Progenitor cell of endocrine pancreas (in vitro differentiated cells): ENCODE measurements at regions not wholly inside any gene's neighbourhood (a gene's known extent, or its start where the extent isn't known, plus 50 kb on each side); places are given as distances from the start of the nearest gene placed in this dataset.

Source experiments
- DNase-seq: peaks from one replicate; pipeline ENCODE4 v3.0.0; 2021; ENCODE audit warnings: low spot score; ENCODE audit not compliant: unreplicated experiment
- H3K27ac Mint-ChIP-seq: 2 replicates; pipeline ENCODE4 v1.8.0; 2021; ENCODE audit warnings: mild to moderate bottlenecking, moderate library complexity, mixed read lengths
- H3K27me3 Mint-ChIP-seq: 2 replicates; pipeline ENCODE4 v1.8.0; 2021; ENCODE audit warnings: mixed read lengths
- H3K36me3 Mint-ChIP-seq: 2 replicates; pipeline ENCODE4 v1.8.0; 2022; ENCODE audit warnings: mixed read lengths; ENCODE audit not compliant: insufficient read depth
- H3K4me1 Mint-ChIP-seq: 2 replicates; pipeline ENCODE4 v1.8.0; 2021; ENCODE audit warnings: low read depth, mixed read lengths
- H3K4me3 Mint-ChIP-seq: 2 replicates; pipeline ENCODE4 v1.8.0; 2021; ENCODE audit warnings: low read depth, mild to moderate bottlenecking, moderate library complexity, mixed read lengths
- H3K9me3 Mint-ChIP-seq: 2 replicates; pipeline ENCODE4 v1.8.0; 2021; ENCODE audit warnings: low read depth, mixed read lengths
- TF ChIP-seq, protein P1 (sequence below): fragments of 200-600 bp; sonication (generic); IDR thresholded peaks from one replicate; pipeline ENCODE4 v1.5.0; 2021; ENCODE audit warnings: antibody characterized with exemption, mild to moderate bottlenecking; ENCODE audit not compliant: unreplicated experiment

DNA sequence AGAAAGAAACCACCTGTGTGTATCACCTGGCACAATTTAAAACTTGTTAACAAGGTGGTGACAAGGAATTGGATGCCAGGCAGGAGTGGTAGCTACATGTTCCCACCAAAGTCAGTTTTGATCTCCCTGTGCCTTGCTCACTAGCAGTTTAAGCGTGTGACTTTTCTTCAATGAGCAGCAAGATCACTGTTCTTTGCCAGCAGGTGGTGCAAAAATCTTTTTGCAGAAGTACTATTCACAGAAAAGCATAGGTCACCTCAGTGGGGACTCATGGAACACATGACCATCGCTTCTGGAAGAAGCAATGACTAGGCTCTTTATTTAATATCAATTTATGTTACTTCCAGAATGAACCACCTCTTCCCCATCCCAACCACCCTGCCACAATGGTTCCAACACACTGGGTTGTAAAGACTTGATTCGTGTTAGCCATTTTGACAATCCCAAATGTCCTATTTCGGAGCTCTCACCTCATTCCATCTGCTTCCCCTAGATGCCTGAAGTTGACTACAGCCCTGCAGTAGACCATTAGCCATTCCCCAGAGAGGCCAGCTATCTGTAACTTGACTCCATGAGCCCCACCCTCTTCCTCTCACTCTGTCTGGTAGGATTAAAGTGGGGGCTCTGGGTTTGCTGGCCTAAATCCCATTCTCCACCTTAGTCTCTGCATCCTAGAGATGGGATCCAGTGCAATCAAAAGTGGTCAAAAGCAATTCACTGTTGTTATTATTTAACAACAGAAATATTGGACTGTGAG, 59.1 kb upstream of the TNFRSF19 start:
- DNase-seq: no peak
- TF ChIP-seq, protein P1, sequence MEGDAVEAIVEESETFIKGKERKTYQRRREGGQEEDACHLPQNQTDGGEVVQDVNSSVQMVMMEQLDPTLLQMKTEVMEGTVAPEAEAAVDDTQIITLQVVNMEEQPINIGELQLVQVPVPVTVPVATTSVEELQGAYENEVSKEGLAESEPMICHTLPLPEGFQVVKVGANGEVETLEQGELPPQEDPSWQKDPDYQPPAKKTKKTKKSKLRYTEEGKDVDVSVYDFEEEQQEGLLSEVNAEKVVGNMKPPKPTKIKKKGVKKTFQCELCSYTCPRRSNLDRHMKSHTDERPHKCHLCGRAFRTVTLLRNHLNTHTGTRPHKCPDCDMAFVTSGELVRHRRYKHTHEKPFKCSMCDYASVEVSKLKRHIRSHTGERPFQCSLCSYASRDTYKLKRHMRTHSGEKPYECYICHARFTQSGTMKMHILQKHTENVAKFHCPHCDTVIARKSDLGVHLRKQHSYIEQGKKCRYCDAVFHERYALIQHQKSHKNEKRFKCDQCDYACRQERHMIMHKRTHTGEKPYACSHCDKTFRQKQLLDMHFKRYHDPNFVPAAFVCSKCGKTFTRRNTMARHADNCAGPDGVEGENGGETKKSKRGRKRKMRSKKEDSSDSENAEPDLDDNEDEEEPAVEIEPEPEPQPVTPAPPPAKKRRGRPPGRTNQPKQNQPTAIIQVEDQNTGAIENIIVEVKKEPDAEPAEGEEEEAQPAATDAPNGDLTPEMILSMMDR: peak; percentile 38
- no peaks in the 10 kb centered on the region for H3K9me3 Mint-ChIP-seq
- peaks cover 7% of the 10 kb centered on the region for H3K27me3 Mint-ChIP-seq
- peaks cover 13% of the 10 kb centered on the region for H3K4me1 Mint-ChIP-seq
- no peaks in the 10 kb centered on the region for H3K36me3 Mint-ChIP-seq
- H3K27ac Mint-ChIP-seq: no peak overlapping the region
- no peak overlapping the region for H3K4me3 Mint-ChIP-seq

DNA sequence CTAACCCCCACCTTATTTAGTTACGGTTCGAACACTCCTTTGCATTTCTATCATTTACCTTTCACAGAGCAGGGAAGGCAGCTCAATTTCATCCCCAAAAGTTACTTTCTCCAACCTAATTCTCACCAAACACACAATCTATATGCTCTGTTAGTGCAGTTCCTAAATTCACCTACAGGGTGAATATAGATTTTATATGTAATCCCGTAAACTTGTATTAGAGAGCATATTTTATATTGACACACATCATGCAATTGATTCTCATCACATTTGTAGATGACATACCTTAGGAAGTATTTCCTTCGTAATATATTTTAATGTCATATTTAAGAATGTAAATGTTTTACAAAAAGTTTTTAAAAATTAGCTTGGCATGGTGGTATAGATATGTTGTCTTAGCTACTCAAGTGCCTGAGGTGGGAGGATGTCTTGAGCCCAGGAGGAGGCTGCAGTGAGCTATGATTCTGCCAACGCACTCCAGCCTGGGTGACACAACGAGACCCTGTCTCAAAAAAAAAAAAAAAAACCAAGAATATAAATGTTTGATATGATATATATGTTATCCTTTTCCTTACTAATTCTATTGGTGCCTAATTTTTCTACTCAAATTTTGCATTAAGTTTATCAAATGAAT, 57.3 kb upstream of the TNFRSF19 start:
- no peaks in the 10 kb centered on the region for H3K36me3 Mint-ChIP-seq
- H3K27ac Mint-ChIP-seq: no peak overlapping the region
- H3K4me3 Mint-ChIP-seq: no peak overlapping the region
- TF ChIP-seq, protein P1: peak; percentile 42
- H3K4me1 Mint-ChIP-seq: peaks cover 20% of the 10 kb centered on the region
- no peaks in the 10 kb centered on the region for H3K9me3 Mint-ChIP-seq
- peaks cover 7% of the 10 kb centered on the region for H3K27me3 Mint-ChIP-seq
- no peak for DNase-seq

DNA sequence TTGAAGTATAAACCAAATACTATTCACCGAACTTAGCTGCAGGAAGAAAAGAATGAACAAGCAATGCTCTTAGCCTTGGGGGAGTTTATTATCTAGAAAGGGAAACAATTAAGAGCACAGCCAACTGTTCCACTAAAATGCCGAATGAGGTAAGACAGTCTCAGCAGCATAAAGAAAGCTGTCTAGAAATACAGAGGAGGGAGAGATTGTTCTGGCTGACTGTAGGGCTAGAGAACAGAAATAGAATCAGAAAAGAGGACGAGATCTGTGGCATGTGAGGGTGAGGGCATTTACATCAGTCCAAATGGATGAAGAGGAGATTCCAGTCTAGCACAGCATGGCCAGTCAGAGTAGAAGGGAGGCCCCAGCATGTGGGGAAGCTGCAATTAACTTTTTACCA, 56.8 kb upstream of the TNFRSF19 start:
- Mint-ChIP-seq H3K36me3 (no peaks in the 10 kb centered on the region), H3K27me3 (peaks cover 7% of the 10 kb centered on the region), H3K9me3 (no peaks in the 10 kb centered on the region), H3K4me3 (no peak overlapping the region), H3K27ac (no peak overlapping the region), H3K4me1 (peaks cover 20% of the 10 kb centered on the region)
- TF ChIP-seq, protein P1: no peak
- no peak for DNase-seq

DNA sequence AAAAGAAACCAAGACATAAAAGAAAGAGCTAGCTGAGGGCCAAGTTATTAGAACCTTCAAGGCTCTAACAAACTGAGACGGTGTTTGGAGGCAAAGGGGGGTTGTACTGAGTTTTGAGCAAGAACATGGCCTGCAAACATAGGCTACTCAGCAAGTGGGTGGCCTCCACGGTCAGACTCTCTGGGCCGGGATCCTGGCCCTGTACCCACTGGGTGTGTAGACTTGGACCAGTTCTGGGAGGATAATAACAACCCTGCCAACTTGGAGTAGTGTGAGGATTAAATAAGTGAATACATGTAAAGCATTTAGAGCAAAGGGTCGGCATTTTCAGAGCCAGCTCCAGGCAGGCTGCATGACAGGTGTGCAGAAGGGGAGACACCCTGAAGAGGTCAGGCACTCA, 56.1 kb upstream of the TNFRSF19 start:
- TF ChIP-seq, protein P1: no peak
- H3K36me3 Mint-ChIP-seq: no peaks in the 10 kb centered on the region
- no peak for DNase-seq
- H3K27me3 Mint-ChIP-seq: peaks cover 7% of the 10 kb centered on the region
- H3K4me3 Mint-ChIP-seq: no peak overlapping the region
- H3K4me1 Mint-ChIP-seq: peaks cover 20% of the 10 kb centered on the region
- H3K9me3 Mint-ChIP-seq: no peaks in the 10 kb centered on the region
- H3K27ac Mint-ChIP-seq: no peak overlapping the region

DNA sequence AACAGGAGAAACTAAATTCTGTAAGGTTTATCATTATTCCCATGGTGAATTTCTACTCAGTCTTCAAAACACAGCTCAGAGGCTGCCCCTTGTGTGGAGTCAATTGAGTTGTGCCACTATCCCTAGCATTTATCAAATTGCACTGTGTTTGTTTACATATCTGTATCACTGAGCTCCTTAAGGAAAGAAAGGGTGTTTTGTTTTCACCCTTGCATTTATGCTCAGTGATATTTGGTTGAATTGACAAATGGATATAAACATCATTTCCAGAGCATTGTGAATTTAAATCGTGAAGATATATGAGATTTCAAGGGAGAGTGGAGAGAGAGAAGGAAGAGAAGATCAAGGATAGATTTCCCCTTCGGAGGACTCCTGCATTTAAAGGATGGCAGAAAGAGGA, 55.1 kb upstream of the TNFRSF19 start:
- no peak overlapping the region for H3K4me3 Mint-ChIP-seq
- no peaks in the 10 kb centered on the region for H3K9me3 Mint-ChIP-seq
- peaks cover 20% of the 10 kb centered on the region for H3K4me1 Mint-ChIP-seq
- H3K27me3 Mint-ChIP-seq: peaks cover 7% of the 10 kb centered on the region
- TF ChIP-seq, protein P1: no peak
- DNase-seq: no peak
- H3K36me3 Mint-ChIP-seq: no peaks in the 10 kb centered on the region
- H3K27ac Mint-ChIP-seq: no peak overlapping the region
